Nephron progenitor cell (in vitro differentiated cells): ENCODE measurements at regions not wholly inside any gene's neighbourhood (a gene's known extent, or its start where the extent isn't known, plus 50 kb on each side); places are given as distances from the start of the nearest gene placed in this dataset.
"Not testable (repeated sequence)": the region's sequence is repeated elsewhere in the genome, so short reads cannot be mapped to it uniquely, and the experiment has no call there.

Experiments
- DNase-seq: peaks from one replicate; pipeline ENCODE4 v3.0.0; 2021
- H3K27ac Mint-ChIP-seq: 2 replicates; pipeline ENCODE4 v1.8.0; 2021; ENCODE audit warnings: mild to moderate bottlenecking, moderate library complexity, mixed read lengths
- H3K27me3 Mint-ChIP-seq: 2 replicates; pipeline ENCODE4 v1.8.0; 2021; ENCODE audit warnings: mild to moderate bottlenecking, low read depth, mixed read lengths; ENCODE audit not compliant: poor library complexity
- H3K36me3 Mint-ChIP-seq: 2 replicates; pipeline ENCODE4 v1.8.0; 2021; ENCODE audit warnings: low read depth, mixed read lengths
- H3K4me1 Mint-ChIP-seq: 2 replicates; pipeline ENCODE4 v1.8.0; 2021; ENCODE audit warnings: mixed read lengths
- H3K4me3 Mint-ChIP-seq: 2 replicates; pipeline ENCODE4 v1.8.0; 2021; ENCODE audit warnings: mild to moderate bottlenecking, moderate library complexity, mixed read lengths
- H3K9me3 Mint-ChIP-seq: 2 replicates; pipeline ENCODE4 v1.8.0; 2021; ENCODE audit warnings: mild to moderate bottlenecking, moderate library complexity, mixed read lengths
- TF ChIP-seq, protein P1 (sequence below): fragments of 200-600 bp; sonication (generic); IDR thresholded peaks from 2 replicates; pipeline ENCODE4 v1.5.0; 2021; ENCODE audit warnings: antibody characterized with exemption

DNA sequence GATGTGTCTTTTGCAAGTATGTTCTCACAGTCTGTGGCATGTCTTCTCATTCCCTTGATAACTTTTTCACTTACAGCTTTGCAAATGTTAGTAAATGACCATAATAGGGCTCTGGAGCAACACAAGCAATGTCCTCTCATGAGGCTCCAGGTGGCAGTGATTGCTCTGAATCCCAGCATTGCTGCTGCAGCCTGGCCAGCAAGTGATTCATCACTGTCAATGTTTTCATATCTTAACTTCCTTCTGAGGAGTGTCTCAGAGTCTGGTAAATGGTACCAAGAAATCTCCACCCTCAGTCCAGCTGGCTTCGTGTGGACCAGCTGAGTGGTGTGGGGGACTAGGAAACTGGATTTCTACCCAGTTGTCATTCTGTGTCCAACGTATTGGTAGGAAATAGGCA is 139.6 kb downstream of the MYLK4 start:
- Mint-ChIP-seq H3K4me1 (peaks cover 8% of the 10 kb centered on the region), H3K4me3 (no peak overlapping the region), H3K27me3 (peaks cover 8% of the 10 kb centered on the region), H3K9me3 (peaks cover 17% of the 10 kb centered on the region), H3K36me3 (no peaks in the 10 kb centered on the region), H3K27ac (no peak overlapping the region)
- DNase-seq = no peak
- TF ChIP-seq, protein P1, sequence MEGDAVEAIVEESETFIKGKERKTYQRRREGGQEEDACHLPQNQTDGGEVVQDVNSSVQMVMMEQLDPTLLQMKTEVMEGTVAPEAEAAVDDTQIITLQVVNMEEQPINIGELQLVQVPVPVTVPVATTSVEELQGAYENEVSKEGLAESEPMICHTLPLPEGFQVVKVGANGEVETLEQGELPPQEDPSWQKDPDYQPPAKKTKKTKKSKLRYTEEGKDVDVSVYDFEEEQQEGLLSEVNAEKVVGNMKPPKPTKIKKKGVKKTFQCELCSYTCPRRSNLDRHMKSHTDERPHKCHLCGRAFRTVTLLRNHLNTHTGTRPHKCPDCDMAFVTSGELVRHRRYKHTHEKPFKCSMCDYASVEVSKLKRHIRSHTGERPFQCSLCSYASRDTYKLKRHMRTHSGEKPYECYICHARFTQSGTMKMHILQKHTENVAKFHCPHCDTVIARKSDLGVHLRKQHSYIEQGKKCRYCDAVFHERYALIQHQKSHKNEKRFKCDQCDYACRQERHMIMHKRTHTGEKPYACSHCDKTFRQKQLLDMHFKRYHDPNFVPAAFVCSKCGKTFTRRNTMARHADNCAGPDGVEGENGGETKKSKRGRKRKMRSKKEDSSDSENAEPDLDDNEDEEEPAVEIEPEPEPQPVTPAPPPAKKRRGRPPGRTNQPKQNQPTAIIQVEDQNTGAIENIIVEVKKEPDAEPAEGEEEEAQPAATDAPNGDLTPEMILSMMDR = no peak

DNA sequence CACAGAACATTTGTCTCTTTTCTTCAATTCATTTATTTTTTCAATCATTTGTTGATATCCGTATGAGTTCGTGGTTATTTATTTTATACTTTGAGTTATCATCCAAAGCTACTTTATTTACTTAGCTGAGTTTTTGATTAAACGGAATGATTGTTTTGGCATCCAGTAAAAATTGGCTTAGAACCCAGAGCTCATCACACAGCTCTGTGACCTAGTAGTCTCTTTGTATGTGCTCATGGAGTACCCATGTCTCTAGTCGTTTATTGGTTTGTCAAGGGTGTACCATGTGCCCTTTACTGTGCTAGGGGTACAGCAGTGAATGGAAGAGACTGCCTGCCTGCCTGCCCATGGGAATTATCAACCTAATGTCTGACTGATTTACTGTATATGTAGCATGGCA is 142.2 kb downstream of the MYLK4 start:
- H3K27ac Mint-ChIP-seq = no peak overlapping the region
- H3K4me3 Mint-ChIP-seq = no peak overlapping the region
- TF ChIP-seq, protein P1 = no peak
- H3K4me1 Mint-ChIP-seq = peaks cover 16% of the 10 kb centered on the region
- peaks cover 10% of the 10 kb centered on the region for H3K9me3 Mint-ChIP-seq
- H3K36me3 Mint-ChIP-seq = no peaks in the 10 kb centered on the region
- no peak for DNase-seq
- peaks cover 8% of the 10 kb centered on the region for H3K27me3 Mint-ChIP-seq

DNA sequence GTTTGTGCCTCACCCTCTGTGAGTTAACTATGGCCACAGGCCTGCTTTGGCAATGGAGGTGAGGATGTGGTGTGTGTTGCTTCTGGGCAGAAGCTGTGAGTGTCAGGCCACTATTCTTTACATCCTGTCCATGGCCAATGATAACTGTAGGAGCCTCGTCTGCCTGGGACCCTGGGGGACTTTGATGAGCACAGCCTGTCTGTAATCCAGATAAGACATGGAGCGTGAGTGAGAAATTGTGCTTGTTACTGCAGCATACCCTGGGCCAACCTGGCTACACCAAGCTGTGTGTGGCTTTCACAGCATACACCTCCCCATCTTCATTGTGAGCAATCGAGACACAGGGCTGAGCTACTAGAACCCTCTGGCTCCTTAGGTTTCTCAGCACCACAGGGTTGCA is 150.4 kb downstream of the MYLK4 start:
- peaks cover 4% of the 10 kb centered on the region for H3K27me3 Mint-ChIP-seq
- no peaks in the 10 kb centered on the region for H3K36me3 Mint-ChIP-seq
- TF ChIP-seq, protein P1 = no peak
- no peak overlapping the region for H3K4me3 Mint-ChIP-seq
- H3K4me1 Mint-ChIP-seq = peaks cover 6% of the 10 kb centered on the region
- H3K9me3 Mint-ChIP-seq = no peaks in the 10 kb centered on the region
- H3K27ac Mint-ChIP-seq = no peak overlapping the region
- DNase-seq = no peak

DNA sequence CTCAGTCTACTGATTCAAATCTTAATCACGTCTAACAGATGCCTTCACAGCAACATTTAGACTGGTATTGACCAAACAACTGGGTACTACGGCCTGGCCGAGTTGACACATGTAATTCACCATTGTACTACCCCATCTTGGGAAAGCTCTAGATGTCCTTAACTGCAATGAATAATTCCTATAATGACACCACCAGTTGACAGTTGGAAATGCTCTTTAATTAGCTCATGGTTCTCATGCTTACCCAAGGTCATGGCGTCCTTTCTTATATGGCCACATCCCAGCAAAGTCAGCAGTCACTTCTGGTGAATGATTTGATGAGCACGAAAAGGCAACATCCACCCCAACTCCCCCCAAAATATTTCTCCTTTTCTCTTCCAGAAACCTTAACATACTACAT is 150.9 kb downstream of the MYLK4 start:
- Mint-ChIP-seq H3K27me3 (peaks cover 4% of the 10 kb centered on the region), H3K9me3 (no peaks in the 10 kb centered on the region), H3K36me3 (no peaks in the 10 kb centered on the region), H3K4me3 (no peak overlapping the region), H3K4me1 (peaks cover 5% of the 10 kb centered on the region), H3K27ac (no peak overlapping the region)
- TF ChIP-seq, protein P1 = no peak
- no peak for DNase-seq

DNA sequence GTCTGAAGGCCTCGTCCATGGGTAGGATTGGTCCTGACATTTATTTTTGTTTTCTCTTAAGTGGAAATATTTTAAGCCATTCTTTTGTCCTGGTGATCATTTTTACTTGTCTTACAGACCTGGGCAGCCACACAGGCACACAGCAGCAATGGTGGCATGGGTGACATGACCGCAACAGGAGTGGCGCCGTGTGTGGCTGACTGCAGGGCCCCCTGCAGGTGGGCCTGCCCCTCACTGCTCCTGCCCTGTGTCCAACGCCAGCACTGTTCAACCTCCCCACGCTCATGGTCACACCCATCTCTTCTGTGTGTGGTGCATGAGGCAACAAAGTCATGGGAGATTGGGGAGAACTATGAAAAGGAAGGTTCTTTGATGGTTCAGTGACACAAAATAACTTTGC is 151.9 kb downstream of the MYLK4 start:
- H3K9me3 Mint-ChIP-seq = no peaks in the 10 kb centered on the region
- H3K36me3 Mint-ChIP-seq = no peaks in the 10 kb centered on the region
- TF ChIP-seq, protein P1 = no peak
- no peak overlapping the region for H3K27ac Mint-ChIP-seq
- peaks cover 5% of the 10 kb centered on the region for H3K4me1 Mint-ChIP-seq
- peaks cover 8% of the 10 kb centered on the region for H3K27me3 Mint-ChIP-seq
- no peak for DNase-seq
- no peak overlapping the region for H3K4me3 Mint-ChIP-seq

DNA sequence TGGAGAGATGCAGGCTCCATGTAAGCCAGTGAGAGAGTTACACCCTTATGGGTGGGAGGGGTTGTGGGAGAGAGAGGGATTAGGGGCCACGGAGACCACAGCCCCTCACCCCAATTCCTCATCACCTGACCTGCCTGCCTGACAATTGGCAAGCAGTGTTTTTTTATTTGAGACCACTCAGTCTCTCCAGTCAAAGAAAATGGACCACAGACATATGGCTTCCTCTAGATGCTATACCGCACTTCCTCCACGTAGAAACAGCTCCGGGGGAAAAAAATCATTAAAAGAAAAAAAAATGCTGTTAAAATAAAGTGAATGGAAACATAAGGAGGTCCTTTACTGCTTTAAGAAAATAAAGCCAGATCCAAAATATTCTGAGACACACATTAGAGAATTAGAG is 152.7 kb downstream of the MYLK4 start:
- Mint-ChIP-seq H3K4me1 (peaks cover 1% of the 10 kb centered on the region), H3K4me3 (no peak overlapping the region), H3K27me3 (peaks cover 8% of the 10 kb centered on the region), H3K9me3 (no peaks in the 10 kb centered on the region), H3K36me3 (no peaks in the 10 kb centered on the region), H3K27ac (no peak overlapping the region)
- no peak for DNase-seq
- TF ChIP-seq, protein P1 = no peak

DNA sequence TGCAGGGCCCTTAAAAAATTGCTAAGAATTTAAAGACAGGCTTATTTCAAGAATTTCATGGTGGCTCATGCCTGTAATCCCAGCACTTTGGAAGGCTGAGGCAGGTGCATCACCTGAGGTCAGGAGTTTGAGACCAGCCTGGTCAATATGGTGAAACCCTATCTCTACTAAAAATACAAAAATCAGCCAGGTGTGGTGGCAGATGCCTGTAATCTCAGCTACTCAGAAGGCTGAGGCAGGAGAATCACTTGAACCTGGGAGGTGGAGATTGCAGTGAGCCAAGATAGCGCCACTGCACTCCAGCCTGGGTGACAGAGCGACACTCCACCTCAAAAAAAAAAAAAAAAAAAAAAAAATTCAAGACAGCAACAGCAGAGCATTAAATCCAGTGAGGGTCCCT is 153.3 kb downstream of the MYLK4 start:
- not testable (repeated sequence) for H3K27ac Mint-ChIP-seq, H3K4me1 Mint-ChIP-seq, H3K9me3 Mint-ChIP-seq, H3K27me3 Mint-ChIP-seq, DNase-seq, H3K4me3 Mint-ChIP-seq, H3K36me3 Mint-ChIP-seq
